ENCODE measurements at regions not wholly inside any gene's neighbourhood (a gene's known extent, or its start where the extent isn't known, plus 50 kb on each side); places are given as distances from the start of the nearest gene placed in this dataset.
"Not testable (repeated sequence)": the region's sequence is repeated elsewhere in the genome, so short reads cannot be mapped to it uniquely, and the experiment has no call there.

GRCh38 chr12:94841177-94841576 is 162.3 kb downstream of the NDUFA12 start:
- no peak overlapping the region for H2AFZ ChIP-seq (ENCODE audit: low read depth, low read length)
- no peak overlapping the region for H3K4me2 ChIP-seq (ENCODE audit: insufficient read depth, low read length)
- no peak for ATAC-seq (ENCODE audit: insufficient read depth, low read depth)
- H3K27me3 ChIP-seq (ENCODE audit: insufficient read depth, low read length, poor library complexity): no peaks in the 10 kb centered on the region
- H3K4me1 ChIP-seq (ENCODE audit: insufficient read depth, low read length): no peaks in the 10 kb centered on the region
- no peaks in the 10 kb centered on the region for H3K9me3 ChIP-seq (ENCODE audit: insufficient read depth, low read length, severe bottlenecking)
- no peaks in the 10 kb centered on the region for H4K20me1 ChIP-seq (ENCODE audit: insufficient read depth, low read length)
- H3K79me2 ChIP-seq (ENCODE audit: insufficient read depth, low read length): no peaks in the 10 kb centered on the region
- no peak for DNase-seq
- H3K4me3 ChIP-seq (ENCODE audit: low read depth in 1 of 2, low read length in 2 of 2): no peak overlapping the region
- H3K36me3 ChIP-seq (ENCODE audit: insufficient read depth, low read length): no peaks in the 10 kb centered on the region
- no peak overlapping the region for H3K9ac ChIP-seq (ENCODE audit: low read depth, low read length)
- H3K27ac ChIP-seq (ENCODE audit: low read length): no peak overlapping the region
- TF ChIP-seq EZH2 (IDR thresholded peaks at IDR 0.05; ENCODE audit: borderline replicate concordance, low read depth, low read length, severe bottlenecking): no peak
- TF ChIP-seq, protein P1, sequence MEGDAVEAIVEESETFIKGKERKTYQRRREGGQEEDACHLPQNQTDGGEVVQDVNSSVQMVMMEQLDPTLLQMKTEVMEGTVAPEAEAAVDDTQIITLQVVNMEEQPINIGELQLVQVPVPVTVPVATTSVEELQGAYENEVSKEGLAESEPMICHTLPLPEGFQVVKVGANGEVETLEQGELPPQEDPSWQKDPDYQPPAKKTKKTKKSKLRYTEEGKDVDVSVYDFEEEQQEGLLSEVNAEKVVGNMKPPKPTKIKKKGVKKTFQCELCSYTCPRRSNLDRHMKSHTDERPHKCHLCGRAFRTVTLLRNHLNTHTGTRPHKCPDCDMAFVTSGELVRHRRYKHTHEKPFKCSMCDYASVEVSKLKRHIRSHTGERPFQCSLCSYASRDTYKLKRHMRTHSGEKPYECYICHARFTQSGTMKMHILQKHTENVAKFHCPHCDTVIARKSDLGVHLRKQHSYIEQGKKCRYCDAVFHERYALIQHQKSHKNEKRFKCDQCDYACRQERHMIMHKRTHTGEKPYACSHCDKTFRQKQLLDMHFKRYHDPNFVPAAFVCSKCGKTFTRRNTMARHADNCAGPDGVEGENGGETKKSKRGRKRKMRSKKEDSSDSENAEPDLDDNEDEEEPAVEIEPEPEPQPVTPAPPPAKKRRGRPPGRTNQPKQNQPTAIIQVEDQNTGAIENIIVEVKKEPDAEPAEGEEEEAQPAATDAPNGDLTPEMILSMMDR (IDR thresholded peaks at IDR 0.05; ENCODE audit: borderline replicate concordance, extremely low read depth, low read length, poor library complexity, severe bottlenecking): no peak

DNA sequence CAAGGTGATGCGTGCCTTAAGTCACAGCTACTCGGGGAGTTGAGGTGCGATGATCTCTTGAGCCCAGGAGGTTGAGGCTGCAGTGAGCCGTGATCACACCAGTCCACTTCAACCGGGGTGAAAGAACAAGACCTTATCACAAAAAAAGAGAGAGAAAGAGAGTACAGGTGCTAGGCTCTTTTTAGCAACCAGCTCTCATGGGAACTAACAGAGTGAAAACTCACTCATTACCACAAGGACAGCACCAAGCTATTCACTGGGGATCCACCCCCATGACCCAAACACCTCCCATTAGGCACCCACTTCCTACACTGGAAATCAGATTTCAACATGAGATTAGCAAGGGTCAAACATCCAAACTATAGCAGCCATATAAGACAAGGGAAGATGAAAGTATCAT is 164.2 kb downstream of the NDUFA12 start:
- Histone ChIP-seq H3K27me3 (ENCODE audit: insufficient read depth, low read length, poor library complexity) (no peaks in the 10 kb centered on the region), H3K4me2 (ENCODE audit: insufficient read depth, low read length) (no peak overlapping the region), H3K79me2 (ENCODE audit: insufficient read depth, low read length) (no peaks in the 10 kb centered on the region), H3K36me3 (ENCODE audit: insufficient read depth, low read length) (no peaks in the 10 kb centered on the region), H3K4me3 (ENCODE audit: low read depth in 1 of 2, low read length in 2 of 2) (no peak overlapping the region), H3K4me1 (ENCODE audit: insufficient read depth, low read length) (no peaks in the 10 kb centered on the region), H2AFZ (ENCODE audit: low read depth, low read length) (no peak overlapping the region), H3K27ac (ENCODE audit: low read length) (no peak overlapping the region), H3K9me3 (ENCODE audit: insufficient read depth, low read length, severe bottlenecking) (no peaks in the 10 kb centered on the region), H4K20me1 (ENCODE audit: insufficient read depth, low read length) (no peaks in the 10 kb centered on the region), H3K9ac (ENCODE audit: low read depth, low read length) (no peak overlapping the region)
- DNase-seq (no peak), ATAC-seq (ENCODE audit: insufficient read depth, low read depth) (no peak)
- TF ChIP-seq, protein P1 (IDR thresholded peaks at IDR 0.05; ENCODE audit: borderline replicate concordance, extremely low read depth, low read length, poor library complexity, severe bottlenecking): no peak
- no peak for TF ChIP-seq EZH2 (IDR thresholded peaks at IDR 0.05; ENCODE audit: borderline replicate concordance, low read depth, low read length, severe bottlenecking)

GRCh38 chr12:94836952-94837670 is 166.4 kb downstream of the NDUFA12 start:
- ATAC-seq (ENCODE audit: insufficient read depth, low read depth); H3K79me2 ChIP-seq (ENCODE audit: insufficient read depth, low read length); H3K9me3 ChIP-seq (ENCODE audit: insufficient read depth, low read length, severe bottlenecking); H3K4me1 ChIP-seq (ENCODE audit: insufficient read depth, low read length); H2AFZ ChIP-seq (ENCODE audit: low read depth, low read length); H3K4me2 ChIP-seq (ENCODE audit: insufficient read depth, low read length); H4K20me1 ChIP-seq (ENCODE audit: insufficient read depth, low read length); H3K36me3 ChIP-seq (ENCODE audit: insufficient read depth, low read length); H3K27me3 ChIP-seq (ENCODE audit: insufficient read depth, low read length, poor library complexity); H3K27ac ChIP-seq (ENCODE audit: low read length); DNase-seq; H3K4me3 ChIP-seq (ENCODE audit: low read depth in 1 of 2, low read length in 2 of 2); H3K9ac ChIP-seq (ENCODE audit: low read depth, low read length): not testable (repeated sequence)

- Histone ChIP-seq H3K27me3 (ENCODE audit: insufficient read depth, low read length, poor library complexity) (no peaks in the 10 kb centered on the region), H3K9ac (ENCODE audit: low read depth, low read length) (no peak overlapping the region), H3K36me3 (ENCODE audit: insufficient read depth, low read length) (no peaks in the 10 kb centered on the region), H3K9me3 (ENCODE audit: insufficient read depth, low read length, severe bottlenecking) (no peaks in the 10 kb centered on the region), H2AFZ (ENCODE audit: low read depth, low read length) (no peak overlapping the region), H3K79me2 (ENCODE audit: insufficient read depth, low read length) (no peaks in the 10 kb centered on the region), H3K4me1 (ENCODE audit: insufficient read depth, low read length) (peaks cover 17% of the 10 kb centered on the region), H3K4me3 (ENCODE audit: low read depth in 1 of 2, low read length in 2 of 2) (no peak overlapping the region), H3K27ac (ENCODE audit: low read length) (no peak overlapping the region), H3K4me2 (ENCODE audit: insufficient read depth, low read length) (no peak overlapping the region), H4K20me1 (ENCODE audit: insufficient read depth, low read length) (no peaks in the 10 kb centered on the region)
- TF ChIP-seq EZH2 (IDR thresholded peaks at IDR 0.05; ENCODE audit: borderline replicate concordance, low read depth, low read length, severe bottlenecking): no peak
- TF ChIP-seq, protein P1 (IDR thresholded peaks at IDR 0.05; ENCODE audit: borderline replicate concordance, extremely low read depth, low read length, poor library complexity, severe bottlenecking): no peak
- ATAC-seq (ENCODE audit: insufficient read depth, low read depth) (no peak), DNase-seq (no peak)
Observed at GRCh38 chr12:94834036-94834625, 169.4 kb downstream of the NDUFA12 start.
